Spleen (tissue), 11 donors: ENCODE measurements at regions not wholly inside any gene's neighbourhood (a gene's known extent, or its start where the extent isn't known, plus 50 kb on each side); places are given as distances from the start of the nearest gene placed in this dataset.

Experiments
- DNase-seq: peaks from one replicate; pipeline ENCODE4 v3.0.0-alpha.2; 2020
- H3K27ac ChIP-seq, 8 donors: fragments of 200-600 bp; sonication (generic) in 7 of 8; 1 replicate in 4 of 8; 2 replicates in 4 of 8; pipeline versions ENCODE4 v1.5.0 to v1.8.0; 2016 to 2021; ENCODE audit warnings: inconsistent platforms in 4 of 8, mild to moderate bottlenecking in 4 of 8, moderate library complexity in 1 of 8
- H3K27me3 ChIP-seq, 7 donors: fragments of 200-600 bp; sonication (generic) in 6 of 7; replicated peaks in 1 of 7; 1 replicate in 4 of 7; 2 replicates in 3 of 7; pipeline versions ENCODE4 v1.5.0 to v1.8.0; 2016 to 2021; ENCODE audit warnings: inconsistent platforms in 3 of 7, mild to moderate bottlenecking in 1 of 7
- H3K36me3 ChIP-seq, 6 donors: fragments of 200-600 bp; sonication (generic) in 5 of 6; 1 replicate in 4 of 6; 2 replicates in 2 of 6; pipeline versions ENCODE4 v1.5.0 to v1.8.0; 2016 to 2021; ENCODE audit warnings: inconsistent platforms in 2 of 6
- H3K4me1 ChIP-seq, 6 donors: fragments of 200-600 bp; sonication (generic) in 5 of 6; 1 replicate in 3 of 6; 2 replicates in 3 of 6; pipeline versions ENCODE4 v1.5.0 to v1.8.0; 2016 to 2021; ENCODE audit warnings: inconsistent platforms in 3 of 6
- H3K4me3 ChIP-seq, 8 donors: fragments of 200-600 bp; sonication (generic) in 7 of 8; 1 replicate in 4 of 8; 2 replicates in 4 of 8; pipeline versions ENCODE4 v1.5.0 to v1.8.0; 2016 to 2021; ENCODE audit warnings: inconsistent platforms in 4 of 8, mild to moderate bottlenecking in 4 of 8, moderate library complexity in 2 of 8
- H3K9me3 ChIP-seq, 8 donors: fragments of 200-600 bp; sonication (generic) in 7 of 8; 1 replicate in 4 of 8; 2 replicates in 4 of 8; pipeline versions ENCODE4 v1.5.0 to v1.8.0; 2016 to 2021; ENCODE audit warnings: inconsistent platforms in 4 of 8
- CTCF ChIP-seq, 11 experiments: fragments of 200-600 bp in 7 of 11; fragments of 450-650 bp in 4 of 11; sonication (generic) in 4 of 11; IDR thresholded peaks in 8 of 11; conservative IDR thresholded peaks in 3 of 11; 1 replicate in 7 of 11; 2 replicates in 4 of 11; pipeline versions ENCODE4 v1.4.0 to v1.8.0; 2016 to 2021; ENCODE audit warnings: antibody characterized with exemption in 11 of 11, inconsistent platforms in 4 of 11, mild to moderate bottlenecking in 1 of 11
- POLR2A ChIP-seq, 3 donors: fragments of 450-650 bp; IDR thresholded peaks; one replicate each; pipeline ENCODE4 v1.5.1; 2017; ENCODE audit warnings: antibody characterized with exemption in 3 of 3, mild to moderate bottlenecking in 1 of 3
- POLR2AphosphoS5 ChIP-seq, 3 donors: sonication (generic); formaldehyde crosslinking; IDR thresholded peaks; one replicate each; pipeline ENCODE4 v1.5.1; 2017; ENCODE audit warnings: antibody characterized with exemption in 3 of 3
- WGBS, 5 donors: extraction: QIAGEN DNeasy Blood & Tissue Kit in 3 of 5; methylation state at CpG; one replicate each; pipeline versions ENCODE4 v1.1.5 to v1.1.7; 2013 to 2018; 5-methylcytosine and 5-hydroxymethylcytosine counted together
- intact Hi-C: fragments of 100-400 bp; cut with DNase I; formaldehyde crosslinking; loops from one replicate; pipeline ENCODE4 v1.15.0; 2023; ENCODE audit warnings: low total_unique reads
- donor health status: healthy with polysubstance abuse.
- donor health status: DM: no; HTN: no; CAD: no; lungs with moderate emphysema.
- donor health status: DM: no; HTN: no; CAD: no.
- donor health status: Bipolar disorder and iron deficiency.
- donor health status: healthy.
- donor health status: DM: no; HTN: no; CAD: no.
- donor health status: DM: yes; HTN: yes; CAD: no.

- peaks cover 0 to 22% (median 11%) of the 10 kb centered on the region in 8 donors for H3K9me3 ChIP-seq
- H3K4me1 ChIP-seq: no peaks in the 10 kb centered on the region
- no peak for DNase-seq
- whole genome bisulfite sequencing, 5 donors: 63 to 80% (median 72%) methylated on average over 8 of the region's 8 CpGs
- intact Hi-C loops: no loop called here
- no peak overlapping the region for H3K4me3 ChIP-seq
- no peaks in the 10 kb centered on the region for H3K27me3 ChIP-seq
- no peaks in the 10 kb centered on the region for H3K36me3 ChIP-seq
- H3K27ac ChIP-seq: no peak overlapping the region
- TF ChIP-seq POLR2A (IDR thresholded peaks at IDR 0.05): no peak
- TF ChIP-seq POLR2AphosphoS5 (IDR thresholded peaks at IDR 0.05): no peak
- no peak for TF ChIP-seq CTCF (IDR thresholded peaks at IDR 0.05 in 8 of 11, conservative IDR thresholded peaks at IDR 0.05 in 3 of 11)
These were observed 395.7 kb upstream of the ZNF462 start for GRCh38 chr9:106467113-106467864.

GRCh38 chr9:106467865-106468164, 395.2 kb upstream of the ZNF462 start:
- Histone ChIP-seq H3K4me1 (no peaks in the 10 kb centered on the region), H3K27ac (no peak overlapping the region), H3K36me3 (no peaks in the 10 kb centered on the region), H3K9me3 (peaks cover 0 to 26% (median 12%) of the 10 kb centered on the region in 8 donors), H3K4me3 (no peak overlapping the region), H3K27me3 (no peaks in the 10 kb centered on the region)
- intact Hi-C loops: no loop called here
- TF ChIP-seq POLR2A (IDR thresholded peaks at IDR 0.05) (no peak), POLR2AphosphoS5 (IDR thresholded peaks at IDR 0.05) (no peak), CTCF (IDR thresholded peaks at IDR 0.05 in 8 of 11, conservative IDR thresholded peaks at IDR 0.05 in 3 of 11) (no peak)
- DNase-seq: no peak
- 76 to 94% (median 85%) methylated on average over 1 of the region's 1 CpG for WGBS, 5 donors

- no peak overlapping the region for H3K27ac ChIP-seq
- peaks cover 0 to 32% (median 17%) of the 10 kb centered on the region in 8 donors for H3K9me3 ChIP-seq
- no peaks in the 10 kb centered on the region for H3K36me3 ChIP-seq
- TF ChIP-seq POLR2AphosphoS5 (IDR thresholded peaks at IDR 0.05): no peak
- TF ChIP-seq CTCF (IDR thresholded peaks at IDR 0.05 in 8 of 11, conservative IDR thresholded peaks at IDR 0.05 in 3 of 11): no peak
- no peak for TF ChIP-seq POLR2A (IDR thresholded peaks at IDR 0.05)
- H3K4me1 ChIP-seq: no peaks in the 10 kb centered on the region
- no peak overlapping the region for H3K4me3 ChIP-seq
- no peak for DNase-seq
- intact Hi-C loops: no loop called here
- no peaks in the 10 kb centered on the region for H3K27me3 ChIP-seq
These were observed 394.5 kb upstream of the ZNF462 start for GRCh38 chr9:106468431-106468830.

- no peaks in the 10 kb centered on the region for H3K36me3 ChIP-seq
- no peaks in the 10 kb centered on the region for H3K27me3 ChIP-seq
- no peak for TF ChIP-seq CTCF (IDR thresholded peaks at IDR 0.05 in 8 of 11, conservative IDR thresholded peaks at IDR 0.05 in 3 of 11)
- no peak for TF ChIP-seq POLR2AphosphoS5 (IDR thresholded peaks at IDR 0.05)
- no peak for TF ChIP-seq POLR2A (IDR thresholded peaks at IDR 0.05)
- peak overlapping the region in 4 of 8 donors; percentile 7 to 28 (median 18) for H3K27ac ChIP-seq
- DNase-seq: no peak
- WGBS, 5 donors: 29 to 86% (median 65%) methylated on average over 1 of the region's 1 CpG
- H3K9me3 ChIP-seq: peaks cover 0 to 23% (median 12%) of the 10 kb centered on the region in 8 donors
- H3K4me1 ChIP-seq: peaks cover 0 to 14% (median 10%) of the 10 kb centered on the region in 6 donors
- H3K4me3 ChIP-seq: no peak overlapping the region
- intact Hi-C loops: no loop called here
These were observed 384.7 kb upstream of the ZNF462 start for GRCh38 chr9:106478312-106478711.
